GM23248 (cell line): ENCODE measurements at regions not wholly inside any gene's neighbourhood (a gene's known extent, or its start where the extent isn't known, plus 50 kb on each side); places are given as distances from the start of the nearest gene placed in this dataset.

Experiments used
- EZH2 ChIP-seq: fragments of 200-600 bp; sonication (generic); IDR thresholded peaks from 2 replicates; pipeline ENCODE4 v1.6.1; 2018; ENCODE audit warnings: antibody characterized with exemption, mild to moderate bottlenecking; ENCODE audit not compliant: insufficient read depth, poor library complexity, severe bottlenecking
- EZH2phosphoT487 ChIP-seq: fragments of 200-600 bp; sonication (generic); IDR thresholded peaks from 2 replicates; pipeline ENCODE4 v1.6.1; 2018; ENCODE audit warnings: antibody characterized with exemption, moderate library complexity, mild to moderate bottlenecking, low read depth; ENCODE audit not compliant: insufficient read depth

GRCh38 chr1:116258668-116259419 is 114.2 kb upstream of the ATP1A1 start:
- TF ChIP-seq EZH2phosphoT487 (no peak), EZH2 (no peak)
